IMR-90 (cell line): ENCODE measurements at regions not wholly inside any gene's neighbourhood (a gene's known extent, or its start where the extent isn't known, plus 50 kb on each side); places are given as distances from the start of the nearest gene placed in this dataset.

Experiments
- ATAC-seq: fragments of 200-7000 bp; cut with Tn5 transposase; 2 replicates; pipeline ENCODE4 v1.9.1; 2020; ENCODE audit warnings: low read depth, mild to moderate bottlenecking, moderate library complexity
- BruUV-seq: library from RNA; stranded (reverse); fragments of 400-500 nt; replicated peaks from 2 replicates; lab custom pipeline; 2021; lab: Mats Ljungman, UMichigan
- CTCF ChIA-PET: fragments of 300-600 bp; formaldehyde crosslinking; extraction: SDS; loops from one replicate; lab custom pipeline; 2021; ENCODE audit warnings: antibody characterized with exemption; lab: Yijun Ruan, JAX
- POLR2A ChIA-PET: fragments of 300-600 bp; sonication (Branson Sonifier 250); formaldehyde crosslinking; loops from one replicate; lab custom pipeline; 2022; ENCODE audit warnings: antibody characterized with exemption; ENCODE audit not compliant: unreplicated experiment; lab: Charles Lee
- DNase-seq: peaks from one replicate; pipeline ENCODE4 v3.0.0; 2013
- H2AFZ ChIP-seq: replicated peaks from 2 replicates; pipeline ENCODE3; 2013; ENCODE audit warnings: low read length, mild to moderate bottlenecking; ENCODE audit not compliant: poor library complexity
- H2AK5ac ChIP-seq: 2 replicates; pipeline ENCODE4 v1.6.1; 2013; ENCODE audit warnings: low read depth, low read length, inconsistent platforms
- H2AK9ac ChIP-seq: replicated peaks from 2 replicates; pipeline ENCODE3; 2013; ENCODE audit warnings: mild to moderate bottlenecking, low read depth, low read length, moderate library complexity; ENCODE audit not compliant: poor library complexity
- H2BK120ac ChIP-seq: 2 replicates; pipeline ENCODE4 v1.6.1; 2013; ENCODE audit warnings: low read depth, low read length, inconsistent platforms
- H2BK15ac ChIP-seq: 3 replicates; pipeline ENCODE4 v1.6.1; 2013; ENCODE audit warnings: low read depth, low read length, inconsistent platforms
- H2BK20ac ChIP-seq: 2 replicates; pipeline ENCODE4 v1.6.1; 2013; ENCODE audit warnings: low read depth, mild to moderate bottlenecking, inconsistent platforms, low read length, moderate library complexity
- H2BK5ac ChIP-seq: 2 replicates; pipeline ENCODE4 v1.6.1; 2013; ENCODE audit warnings: mild to moderate bottlenecking, low read depth, low read length, inconsistent platforms; ENCODE audit not compliant: poor library complexity, severe bottlenecking
- H3K14ac ChIP-seq: replicated peaks from 2 replicates; pipeline ENCODE4 v1.6.1; 2013; ENCODE audit warnings: low read depth, low read length, inconsistent platforms
- H3K18ac ChIP-seq: 2 replicates; pipeline ENCODE4 v1.6.1; 2013; ENCODE audit warnings: low read depth, low read length, control low read depth
- H3K23ac ChIP-seq: 2 replicates; pipeline ENCODE4 v1.6.1; 2013; ENCODE audit warnings: low read depth, low read length, inconsistent platforms
- H3K27ac ChIP-seq: 2 replicates; pipeline ENCODE4 v1.5.1; 2013; ENCODE audit warnings: mild to moderate bottlenecking, control low read depth, low read length; ENCODE audit not compliant: insufficient read depth
- H3K27me3 ChIP-seq: 2 replicates; pipeline ENCODE4 v1.6.1; 2013; ENCODE audit warnings: low read length; ENCODE audit not compliant: control insufficient read depth, insufficient read depth
- H3K36me3 ChIP-seq: 2 replicates; pipeline ENCODE4 v1.6.1; 2013; ENCODE audit warnings: low read length, mixed read lengths; ENCODE audit not compliant: control insufficient read depth, insufficient read depth
- H3K4ac ChIP-seq: 2 replicates; pipeline ENCODE4 v1.6.1; 2013; ENCODE audit warnings: low read depth, low read length, inconsistent platforms
- H3K4me1 ChIP-seq: 2 replicates; pipeline ENCODE4 v1.6.1; 2013; ENCODE audit warnings: low read length, mixed read lengths; ENCODE audit not compliant: control insufficient read depth, insufficient read depth
- H3K4me2 ChIP-seq: 2 replicates; pipeline ENCODE4 v1.6.1; 2013; ENCODE audit warnings: low read depth, mild to moderate bottlenecking, control low read depth, low read length, moderate library complexity
- H3K4me3 ChIP-seq: 2 replicates; pipeline ENCODE4 v1.5.1; 2013; ENCODE audit warnings: low read depth, mild to moderate bottlenecking, control low read depth, low read length, moderate library complexity; ENCODE audit not compliant: insufficient read depth
- H3K56ac ChIP-seq: 2 replicates; pipeline ENCODE4 v1.6.1; 2013; ENCODE audit warnings: low read length, inconsistent platforms; ENCODE audit not compliant: insufficient read depth; ENCODE audit errors: extremely low read depth
- H3K79me1 ChIP-seq, 2 experiments: 2 replicates each; pipeline ENCODE4 v1.6.1; 2013; ENCODE audit warnings: low read length in 2 of 2, inconsistent platforms in 1 of 2, low read depth in 1 of 2
- H3K9ac ChIP-seq: 2 replicates; pipeline ENCODE4 v1.6.1; 2013; ENCODE audit warnings: low read depth, low read length, control low read depth
- H3K9me1 ChIP-seq: 2 replicates; pipeline ENCODE4 v1.6.1; 2013; ENCODE audit warnings: low read length, inconsistent platforms; ENCODE audit not compliant: insufficient read depth
- H3K9me3 ChIP-seq: 2 replicates; pipeline ENCODE4 v1.6.1; 2013; ENCODE audit warnings: low read length; ENCODE audit not compliant: control insufficient read depth, insufficient read depth
- H4K20me1 ChIP-seq: 2 replicates; pipeline ENCODE4 v1.6.1; 2013; ENCODE audit warnings: low read length, inconsistent platforms; ENCODE audit not compliant: insufficient read depth
- H4K5ac ChIP-seq: 2 replicates; pipeline ENCODE4 v1.6.1; 2013; ENCODE audit warnings: mild to moderate bottlenecking, low read depth, low read length, control low read depth
- H4K8ac ChIP-seq, 2 experiments: 2 replicates each; pipeline ENCODE4 v1.6.1; 2013; ENCODE audit warnings: low read depth in 2 of 2, low read length in 2 of 2, control low read depth in 1 of 2, inconsistent platforms in 1 of 2
- H4K91ac ChIP-seq: 2 replicates; pipeline ENCODE4 v1.6.1; 2013; ENCODE audit warnings: low read depth, low read length, inconsistent platforms; ENCODE audit not compliant: insufficient read depth
- CTCF ChIP-seq: conservative IDR thresholded peaks from 2 replicates; pipeline ENCODE4 v1.5.1; 2012; ENCODE audit warnings: mild to moderate bottlenecking, low read depth, low read length, improper control_type of control experiment
- NFE2L2 ChIP-seq: fragments of 150-350 bp; IDR thresholded peaks from 2 replicates; pipeline ENCODE4 v1.6.1; 2016; ENCODE audit warnings: low read depth, mild to moderate bottlenecking, low read length
- POLR2A ChIP-seq: IDR thresholded peaks from 2 replicates; pipeline ENCODE4 v1.6.1; 2012; ENCODE audit warnings: mild to moderate bottlenecking, low read depth, low read length
- RAD21 ChIP-seq: IDR thresholded peaks from 2 replicates; pipeline ENCODE4 v1.6.1; 2012; ENCODE audit warnings: low read length, improper control_type of control experiment
- SMC3 ChIP-seq: fragments of 150-350 bp; IDR thresholded peaks from 2 replicates; pipeline ENCODE4 v1.6.1; 2016; ENCODE audit warnings: low read depth, mild to moderate bottlenecking, antibody characterized with exemption, low read length, moderate library complexity
- USF2 ChIP-seq: fragments of 150-350 bp; IDR thresholded peaks from 2 replicates; pipeline ENCODE4 v1.6.1; 2017; ENCODE audit warnings: mild to moderate bottlenecking, antibody characterized with exemption, low read length, low read depth
- WGBS, 2 experiments: methylation state at CpG; one replicate each; pipeline versions ENCODE4 v1.1.5 to v1.1.7; 2013; ENCODE audit warnings: missing lambda C conversion rate in 2 of 2; ENCODE audit not compliant: insufficient read length in 1 of 2; ENCODE audit errors: extremely low coverage in 2 of 2; 5-methylcytosine and 5-hydroxymethylcytosine counted together
- dilution Hi-C: fragments of 300-500 bp; cut with HindIII; formaldehyde crosslinking; loops from one replicate; pipeline ENCODE4 v1.14.3; 2018; ENCODE audit warnings: low sequenced_read_pairs; ENCODE audit not compliant: unreplicated experiment
- in situ Hi-C: fragments of 300-500 bp; cut with MboI; formaldehyde crosslinking; loops from 3 replicates; pipeline ENCODE4 v1.14.3; 2019; ENCODE audit warnings: low sequenced_read_pairs, inconsistent platforms, mixed read lengths
- intact Hi-C: fragments of 100-400 bp; cut with micrococcal nuclease; formaldehyde crosslinking; loops from 2 replicates; pipeline ENCODE4 v1.10.0; 2022

GRCh38 chr12:91918431-91918830 lies 227.2 kb downstream of the BTG1 start:
- no peak for DNase-seq
- CTCF ChIA-PET, result interaction anchor here (0.6 to 1.1 kb wide), 2 partner anchors 180 to 568 kb away, joined by 4 to 6 read pairs; no protein-coding TSS in a partner anchor
- Histone ChIP-seq H2BK15ac (no peak overlapping the region), H3K4me1 (peaks cover 14% of the 10 kb centered on the region), H2BK5ac (no peak overlapping the region), H3K14ac (no peak overlapping the region), H3K18ac (no peak overlapping the region), H2BK20ac (no peak overlapping the region), H3K9me1 (no peaks in the 10 kb centered on the region; the same call in 1 of the 2 replicates), H4K91ac (no peak overlapping the region), H4K8ac (no peak overlapping the region), H3K4me3 (no peak overlapping the region), H3K4me2 (no peak overlapping the region), H3K36me3 (no peaks in the 10 kb centered on the region), H3K79me1 (no peaks in the 10 kb centered on the region), H2AK5ac (no peak overlapping the region), H2BK120ac (no peak overlapping the region), H3K4ac (no peak overlapping the region), H3K27ac (no peak overlapping the region), H3K27me3 (no peaks in the 10 kb centered on the region), H3K23ac (no peak overlapping the region), H2AK9ac (no peak overlapping the region), H3K56ac (no peak overlapping the region), H3K9me3 (no peaks in the 10 kb centered on the region), H3K9ac (no peak overlapping the region), H4K20me1 (no peaks in the 10 kb centered on the region), H4K5ac (no peak overlapping the region), H2AFZ (no peak overlapping the region)
- ATAC-seq, result no peak
- intact Hi-C loops (no loop called here), dilution Hi-C loops (no loop called here), in situ Hi-C loops (no loop called here)
- TF ChIP-seq NFE2L2 (no peak), CTCF (no peak), RAD21 (no peak), USF2 (no peak), POLR2A (no peak), SMC3 (no peak)
- BruUV-seq, result no TSS peak
- POLR2A ChIA-PET, result no interaction called here
- no CpG with 5 or more reads among the region's 4 CpGs for WGBS, 2 experiments
